Transverse colon (tissue), 4 donors: ENCODE measurements at regions not wholly inside any gene's neighbourhood (a gene's known extent, or its start where the extent isn't known, plus 50 kb on each side); places are given as distances from the start of the nearest gene placed in this dataset.
"Not testable (repeated sequence)": the region's sequence is repeated elsewhere in the genome, so short reads cannot be mapped to it uniquely, and the experiment has no call there.

Experiments
- DNase-seq: peaks from one replicate; pipeline ENCODE4 v3.0.0-alpha.2; 2019
- H3K27ac ChIP-seq, 4 donors: fragments of 200-600 bp; sonication (generic); 2 replicates each; pipeline ENCODE4 v1.5.1; 2016 to 2018; ENCODE audit warnings: inconsistent platforms in 4 of 4
- H3K27me3 ChIP-seq: fragments of 200-600 bp; sonication (generic); 2 replicates; pipeline ENCODE4 v1.5.1; 2017; ENCODE audit warnings: inconsistent platforms
- H3K36me3 ChIP-seq, 4 donors: fragments of 200-600 bp; sonication (generic); 2 replicates each; pipeline ENCODE4 v1.5.1; 2017 to 2019; ENCODE audit warnings: inconsistent platforms in 4 of 4
- H3K4me1 ChIP-seq, 4 donors: fragments of 200-600 bp; sonication (generic); 2 replicates each; pipeline ENCODE4 v1.5.1; 2017 to 2020; ENCODE audit warnings: inconsistent platforms in 4 of 4
- H3K4me3 ChIP-seq, 4 donors: fragments of 200-600 bp; sonication (generic); 1 replicate in 1 of 4; 2 replicates in 3 of 4; pipeline versions ENCODE4 v1.5.1 to v1.6.1; 2017 to 2019; ENCODE audit warnings: inconsistent platforms in 4 of 4
- H3K9me3 ChIP-seq, 2 donors: fragments of 200-600 bp; sonication (generic); 2 replicates each; pipeline ENCODE4 v1.5.1; 2017 to 2019; ENCODE audit warnings: inconsistent platforms in 2 of 2
- EP300 ChIP-seq: sonication (generic); formaldehyde crosslinking; IDR thresholded peaks from one replicate; pipeline ENCODE4 v1.6.1; 2017; ENCODE audit warnings: antibody characterized with exemption, low read depth
- POLR2A ChIP-seq: fragments of 450-650 bp; IDR thresholded peaks from one replicate; pipeline ENCODE4 v1.6.1; 2016; ENCODE audit warnings: antibody characterized with exemption, mild to moderate bottlenecking, moderate library complexity
- POLR2AphosphoS5 ChIP-seq, 3 donors: sonication (generic); formaldehyde crosslinking; IDR thresholded peaks; one replicate each; pipeline ENCODE4 v1.6.1; 2016; ENCODE audit warnings: antibody characterized with exemption in 3 of 3
- WGBS, 2 donors: methylation state at CpG; one replicate each; pipeline ENCODE4 v1.1.5; 2018; ENCODE audit warnings: low coverage in 1 of 2; 5-methylcytosine and 5-hydroxymethylcytosine counted together
- in situ Hi-C, 4 donors: fragments of 200-750 bp; cut with MboI; loops; one replicate each; pipeline versions ENCODE4 v1.15.0 to v1.15.1; 2017; ENCODE audit warnings: low sequenced_read_pairs in 3 of 4, low pct_ligation_motif_present in 1 of 4, low pct_unique_long_range_greater_than_20kb in 1 of 4
- intact Hi-C: fragments of 100-400 bp; cut with DNase I; formaldehyde crosslinking; loops from one replicate; pipeline ENCODE4 v1.15.1; 2023; ENCODE audit warnings: low total_unique reads
- TF ChIP-seq, protein P1 (sequence below), 5 experiments: fragments of 200-600 bp in 3 of 5; fragments of 450-650 bp in 2 of 5; sonication (generic) in 3 of 5; IDR thresholded peaks; 1 replicate in 2 of 5; 2 replicates in 3 of 5; pipeline ENCODE4 v1.5.1; 2016 to 2017; ENCODE audit warnings: antibody characterized with exemption in 5 of 5, inconsistent platforms in 3 of 5, mild to moderate bottlenecking in 2 of 5, moderate library complexity in 1 of 5

DNA sequence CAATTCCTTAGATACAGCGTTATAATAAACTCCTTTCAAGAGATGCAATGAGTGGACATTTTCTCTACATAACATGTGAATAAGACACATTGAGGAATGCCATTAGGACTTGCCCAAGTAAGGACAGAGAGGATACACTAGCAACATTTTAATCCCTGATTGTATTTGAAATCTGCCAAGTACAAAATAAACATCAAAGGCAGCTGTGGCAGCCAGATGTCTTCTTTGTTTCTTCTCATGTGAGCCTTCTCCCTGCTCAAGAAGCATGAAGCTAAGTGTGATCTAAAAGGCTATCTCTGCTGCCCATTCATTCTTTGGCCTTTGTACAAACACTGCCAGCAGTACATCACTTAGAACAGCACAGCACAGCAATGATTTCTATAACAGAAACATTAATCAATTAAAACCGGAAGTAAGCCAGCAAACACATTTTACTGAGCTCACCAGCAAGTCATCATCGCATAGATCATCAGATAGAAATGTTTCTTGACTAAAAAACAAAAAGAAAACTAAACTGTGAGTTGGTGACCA is 364.0 kb downstream of the CNTN6 start:
- Histone ChIP-seq H3K27ac (no peak overlapping the region), H3K4me1 (no peaks in the 10 kb centered on the region), H3K9me3 (no peaks in the 10 kb centered on the region), H3K36me3 (no peaks in the 10 kb centered on the region), H3K27me3 (no peaks in the 10 kb centered on the region), H3K4me3 (no peak overlapping the region)
- WGBS, 2 donors, result 52 to 69% methylated on average over 3 of the region's 3 CpGs
- no peak for TF ChIP-seq POLR2AphosphoS5 (IDR thresholded peaks at IDR 0.05)
- no peak for DNase-seq
- intact Hi-C loops, result no loop called here
- in situ Hi-C loops, result no loop called here

DNA sequence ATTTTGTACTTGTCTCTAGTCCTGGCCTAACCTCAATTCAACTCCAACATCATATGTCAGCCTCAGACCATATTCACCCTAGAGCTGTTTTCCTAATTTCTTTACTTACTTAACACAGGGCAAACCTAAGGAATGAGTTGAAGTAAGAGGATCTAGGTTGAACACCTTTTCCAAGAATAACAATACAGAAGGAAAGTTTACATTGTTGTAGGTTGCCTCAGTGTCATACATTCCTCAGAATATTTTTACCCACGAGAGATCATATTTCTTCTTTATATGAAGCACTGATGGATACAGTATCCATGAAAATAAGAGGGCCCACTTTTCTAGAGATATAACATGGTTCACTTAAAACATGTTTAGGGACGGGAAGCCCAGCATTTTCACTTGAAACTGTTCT is 369.5 kb downstream of the CNTN6 start:
- Histone ChIP-seq H3K36me3 (no peaks in the 10 kb centered on the region), H3K4me3 (no peak overlapping the region), H3K4me1 (no peaks in the 10 kb centered on the region), H3K9me3 (no peaks in the 10 kb centered on the region), H3K27me3 (no peaks in the 10 kb centered on the region), H3K27ac (no peak overlapping the region)
- WGBS, 2 donors, result 73 to 77% methylated on average over 2 of the region's 2 CpGs
- in situ Hi-C loops (no loop called here), intact Hi-C loops (no loop called here)
- DNase-seq, result no peak
- no peak for TF ChIP-seq POLR2A
- no peak for TF ChIP-seq POLR2AphosphoS5 (IDR thresholded peaks at IDR 0.05)
- TF ChIP-seq, protein P1, sequence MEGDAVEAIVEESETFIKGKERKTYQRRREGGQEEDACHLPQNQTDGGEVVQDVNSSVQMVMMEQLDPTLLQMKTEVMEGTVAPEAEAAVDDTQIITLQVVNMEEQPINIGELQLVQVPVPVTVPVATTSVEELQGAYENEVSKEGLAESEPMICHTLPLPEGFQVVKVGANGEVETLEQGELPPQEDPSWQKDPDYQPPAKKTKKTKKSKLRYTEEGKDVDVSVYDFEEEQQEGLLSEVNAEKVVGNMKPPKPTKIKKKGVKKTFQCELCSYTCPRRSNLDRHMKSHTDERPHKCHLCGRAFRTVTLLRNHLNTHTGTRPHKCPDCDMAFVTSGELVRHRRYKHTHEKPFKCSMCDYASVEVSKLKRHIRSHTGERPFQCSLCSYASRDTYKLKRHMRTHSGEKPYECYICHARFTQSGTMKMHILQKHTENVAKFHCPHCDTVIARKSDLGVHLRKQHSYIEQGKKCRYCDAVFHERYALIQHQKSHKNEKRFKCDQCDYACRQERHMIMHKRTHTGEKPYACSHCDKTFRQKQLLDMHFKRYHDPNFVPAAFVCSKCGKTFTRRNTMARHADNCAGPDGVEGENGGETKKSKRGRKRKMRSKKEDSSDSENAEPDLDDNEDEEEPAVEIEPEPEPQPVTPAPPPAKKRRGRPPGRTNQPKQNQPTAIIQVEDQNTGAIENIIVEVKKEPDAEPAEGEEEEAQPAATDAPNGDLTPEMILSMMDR (IDR thresholded peaks at IDR 0.05), result no peak
- no peak for TF ChIP-seq EP300

DNA sequence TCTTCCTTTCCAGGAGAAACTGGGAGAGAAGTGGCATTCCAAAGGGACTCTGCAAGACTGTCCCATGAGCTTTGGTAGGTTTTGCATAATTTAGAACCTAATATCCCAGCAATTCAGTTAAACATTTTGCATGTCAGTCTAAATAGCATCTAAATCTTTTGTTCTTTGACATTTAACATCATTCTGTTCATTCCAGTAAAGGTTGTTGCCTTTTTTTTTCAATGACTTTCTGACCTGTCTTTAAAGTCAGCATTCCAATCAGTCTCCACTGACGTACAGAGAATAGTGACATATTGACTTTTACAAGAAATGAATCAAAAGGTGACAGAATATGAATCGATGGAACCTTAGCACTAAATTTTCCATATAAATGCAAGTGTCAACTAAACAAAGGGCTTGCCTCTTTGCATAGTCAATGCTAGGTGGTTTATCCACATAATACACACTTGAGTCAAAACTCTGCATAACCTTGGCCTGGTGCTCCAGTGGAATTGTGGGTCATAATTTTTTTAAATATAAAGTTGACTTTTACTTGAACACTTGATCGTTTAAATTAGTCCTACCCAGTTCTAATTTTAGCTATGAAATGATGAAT is 370.1 kb downstream of the CNTN6 start:
- TF ChIP-seq, protein P1 (IDR thresholded peaks at IDR 0.05), result no peak
- TF ChIP-seq EP300 (no peak), POLR2A (no peak), POLR2AphosphoS5 (IDR thresholded peaks at IDR 0.05) (no peak)
- WGBS, 2 donors, result 61 to 64% methylated on average over 3 of the region's 3 CpGs
- H3K4me3 ChIP-seq, result no peak overlapping the region
- H3K27me3 ChIP-seq, result no peaks in the 10 kb centered on the region
- intact Hi-C loops, result no loop called here
- H3K9me3 ChIP-seq, result no peaks in the 10 kb centered on the region
- no peaks in the 10 kb centered on the region for H3K36me3 ChIP-seq
- DNase-seq, result no peak
- no peaks in the 10 kb centered on the region for H3K4me1 ChIP-seq
- no peak overlapping the region for H3K27ac ChIP-seq
- in situ Hi-C loops, result no loop called here

DNA sequence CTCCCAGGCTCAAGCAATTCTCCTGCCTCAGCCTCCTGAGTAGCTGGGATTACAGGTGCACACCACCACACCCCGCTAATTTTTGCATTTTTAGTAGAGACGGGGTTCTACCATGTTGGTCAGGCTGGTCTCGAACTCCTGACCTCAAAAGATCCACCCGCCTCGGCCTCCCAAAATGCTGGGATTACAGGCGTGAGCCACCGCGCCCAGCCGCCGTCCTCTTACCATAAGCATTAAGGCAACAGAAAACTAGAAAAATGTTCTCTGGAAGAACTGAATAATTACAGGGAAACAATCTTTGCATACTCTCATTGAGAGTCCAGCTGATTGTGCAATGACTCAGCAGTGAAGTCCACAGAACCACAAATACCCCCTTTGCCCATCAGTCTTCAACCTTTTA is 372.3 kb downstream of the CNTN6 start:
- intact Hi-C loops, in situ Hi-C loops, H3K9me3 ChIP-seq, DNase-seq, H3K4me1 ChIP-seq, H3K27me3 ChIP-seq, H3K4me3 ChIP-seq, H3K27ac ChIP-seq, H3K36me3 ChIP-seq: not testable (repeated sequence)
- 81% methylated on average over 10 of the region's 10 CpGs; no CpG with 5 or more reads in 1 of the 2 donors for WGBS, 2 donors

DNA sequence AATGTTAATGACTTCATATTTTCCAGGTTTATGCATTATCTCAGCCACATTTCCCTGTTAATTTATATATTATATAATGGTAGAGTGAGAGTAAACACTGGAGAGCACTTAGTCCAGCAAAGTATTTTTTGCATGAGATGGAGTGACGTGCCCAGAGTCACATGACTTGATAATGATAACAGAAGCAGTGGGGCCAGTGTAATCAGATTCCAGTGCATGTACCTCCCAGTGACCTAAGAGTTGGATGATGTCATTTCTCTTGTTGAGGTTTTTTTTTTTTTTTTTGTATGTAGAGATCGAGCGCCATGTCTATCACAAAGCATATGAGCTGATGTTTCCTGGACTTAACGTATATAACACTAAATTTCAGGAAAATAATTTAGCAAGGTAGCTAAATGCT is 375.3 kb downstream of the CNTN6 start:
- H3K4me3 ChIP-seq, result no peak overlapping the region
- H3K27me3 ChIP-seq, result no peaks in the 10 kb centered on the region
- H3K9me3 ChIP-seq, result no peaks in the 10 kb centered on the region
- H3K36me3 ChIP-seq, result no peaks in the 10 kb centered on the region
- H3K27ac ChIP-seq, result no peak overlapping the region
- TF ChIP-seq POLR2A (no peak), POLR2AphosphoS5 (IDR thresholded peaks at IDR 0.05) (no peak)
- TF ChIP-seq, protein P1 (IDR thresholded peaks at IDR 0.05), result no peak
- WGBS, 2 donors, result 77 to 79% methylated on average over 4 of the region's 4 CpGs
- DNase-seq, result no peak
- intact Hi-C loops (no loop called here), in situ Hi-C loops (no loop called here)
- H3K4me1 ChIP-seq, result no peaks in the 10 kb centered on the region
